ENCODE measurements at regions not wholly inside any gene's neighbourhood (a gene's known extent, or its start where the extent isn't known, plus 50 kb on each side); places are given as distances from the start of the nearest gene placed in this dataset.
"Not testable (repeated sequence)": the region's sequence is repeated elsewhere in the genome, so short reads cannot be mapped to it uniquely, and the experiment has no call there.

- no peak for DNase-seq
These were observed 192.6 kb downstream of the TTC6 start for GRCh38 chr14:37787879-37788494.

DNA sequence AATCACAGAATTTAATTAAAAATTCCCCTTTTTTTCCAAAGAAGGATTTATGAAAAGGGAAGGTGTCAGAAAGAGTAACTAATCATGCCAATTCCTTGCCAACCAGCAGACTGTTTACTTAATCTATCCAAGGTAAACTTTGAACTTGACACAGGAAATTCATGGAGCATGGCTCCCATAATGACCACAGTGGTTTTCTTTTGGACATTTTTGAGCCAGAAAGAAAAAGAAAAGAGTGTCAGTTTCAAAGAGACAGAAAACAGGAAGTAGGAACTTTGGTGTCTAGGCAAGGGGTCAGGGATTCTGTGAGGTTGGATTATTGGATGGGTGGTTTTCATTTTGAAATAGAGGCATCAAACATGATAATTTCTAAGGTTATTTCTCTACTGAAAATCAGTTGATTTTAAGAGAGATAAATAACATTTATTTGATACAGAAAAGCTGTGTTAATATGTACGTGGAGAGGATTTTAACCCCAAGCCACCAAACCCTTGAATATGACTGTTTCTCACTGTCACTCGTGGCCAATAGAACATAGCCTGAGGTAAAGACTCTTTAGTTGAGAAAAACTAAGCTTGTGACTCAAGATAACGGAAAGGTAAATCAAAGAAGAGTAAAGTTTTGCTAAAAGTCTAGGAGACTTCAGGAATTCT is 196.1 kb downstream of the TTC6 start:
- DNase-seq: no peak

- DNase-seq: no peak
These were observed 196.7 kb downstream of the TTC6 start for GRCh38 chr14:37792124-37792523.

DNA sequence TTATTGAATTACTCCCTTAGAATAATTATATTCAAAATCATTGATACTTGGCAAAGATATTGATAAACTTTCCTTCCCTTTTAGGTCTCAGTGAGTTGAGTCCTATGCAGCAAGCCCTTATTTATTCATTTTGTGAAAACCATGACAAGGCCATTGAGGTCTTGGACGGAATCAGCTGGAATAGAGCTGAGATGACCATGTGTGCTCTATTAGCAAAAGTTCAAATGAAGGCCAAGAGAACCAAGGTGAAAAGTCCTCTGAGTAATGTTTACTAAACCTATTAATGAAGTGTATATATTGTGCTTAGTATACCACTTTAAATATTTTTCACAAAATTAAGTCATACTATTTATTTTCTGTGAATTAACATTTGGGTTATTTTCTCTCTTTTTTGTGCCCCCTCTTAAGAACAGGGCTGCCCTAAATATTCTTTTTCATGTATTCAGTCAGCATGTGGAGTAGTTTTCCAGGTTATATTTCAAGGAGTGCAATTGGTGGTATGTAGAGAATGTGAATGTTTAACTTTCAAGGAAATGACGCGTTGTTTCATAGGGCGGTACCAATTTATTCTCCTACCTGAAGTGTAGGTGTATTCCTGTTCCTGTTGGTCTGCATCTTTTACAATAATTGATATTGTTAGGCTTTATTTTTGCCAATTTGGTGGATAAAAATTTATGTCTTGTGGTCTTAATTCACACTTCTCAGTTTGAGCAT is 201.4 kb downstream of the TTC6 start:
- DNase-seq: no peak

DNA sequence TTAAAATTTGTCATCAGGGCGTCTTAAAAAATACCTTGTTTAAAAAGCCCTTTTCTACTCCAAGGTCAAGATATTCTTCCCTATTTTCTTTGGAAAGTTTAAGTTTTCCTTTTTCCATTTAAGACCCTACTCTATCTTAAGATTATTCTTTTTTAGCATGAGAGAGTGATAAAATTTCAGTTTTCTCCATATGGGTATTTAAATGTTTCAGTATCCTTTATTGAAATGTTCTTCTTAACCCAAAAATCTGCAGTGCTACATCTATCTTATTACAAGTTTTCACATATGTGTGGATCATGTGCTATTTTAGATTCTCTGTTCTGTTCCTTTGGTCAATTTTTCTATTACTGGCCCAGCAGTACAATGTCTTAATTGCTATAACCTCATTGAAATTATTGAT is 202.2 kb downstream of the TTC6 start:
- DNase-seq: no peak

DNA sequence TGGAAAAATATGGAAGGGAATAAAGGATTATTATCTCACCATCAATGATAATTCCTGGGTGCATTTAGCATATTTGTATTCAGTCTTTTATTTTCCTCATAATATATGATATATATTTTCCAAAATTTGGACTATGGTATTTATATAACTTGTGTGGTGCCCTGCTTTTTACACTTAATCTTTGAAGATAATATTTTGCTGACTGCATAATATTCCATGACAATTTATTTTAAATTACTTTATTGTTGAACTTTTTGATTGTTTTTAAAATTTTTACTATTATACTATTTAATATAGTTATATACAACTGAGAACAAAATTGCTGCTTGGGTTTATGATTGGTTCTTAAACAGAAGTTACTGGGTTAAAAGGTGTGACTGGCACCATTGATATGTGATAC is 212.3 kb downstream of the TTC6 start:
- DNase-seq: no peak

- DNase-seq: no peak
These were observed 214.8 kb downstream of the TTC6 start for GRCh38 chr14:37810094-37810801.

- DNase-seq: no peak
These were observed 218.3 kb downstream of the TTC6 start for GRCh38 chr14:37813732-37814131.

GRCh38 chr14:37816135-37816534 is 220.7 kb downstream of the TTC6 start:
- no peak for DNase-seq

DNA sequence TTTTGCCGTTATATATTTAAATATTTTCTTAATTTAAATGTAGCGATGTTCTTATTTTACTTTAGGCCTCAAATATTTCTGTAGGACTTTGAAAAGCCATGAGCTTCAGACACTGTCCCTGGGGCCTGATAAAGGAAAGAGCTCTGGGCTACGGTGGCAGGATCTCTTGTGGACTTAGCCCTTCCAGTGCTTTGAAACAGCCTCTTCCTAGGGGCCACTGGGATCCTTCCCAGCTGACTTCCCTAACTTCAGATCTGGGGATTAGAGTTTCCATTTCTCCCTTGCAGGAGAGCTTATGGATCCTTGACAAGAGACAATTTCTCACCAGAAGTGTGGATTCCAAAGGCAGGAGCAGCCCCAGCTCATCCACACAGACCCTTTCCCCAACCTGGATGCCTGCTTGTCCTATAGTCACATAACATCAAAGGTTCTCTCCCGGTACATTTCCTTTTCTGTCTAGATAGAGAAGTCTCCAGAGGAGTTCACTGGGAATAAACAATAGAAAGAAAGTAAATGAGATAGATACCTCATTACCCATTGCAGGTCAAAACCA is 221.4 kb downstream of the TTC6 start:
- DNase-seq: no peak

- DNase-seq: no peak
These were observed 224.0 kb downstream of the TTC6 start for GRCh38 chr14:37819155-37820015.

- not testable (repeated sequence) for DNase-seq
These were observed 225.4 kb downstream of the TTC6 start for GRCh38 chr14:37820810-37821209.

DNA sequence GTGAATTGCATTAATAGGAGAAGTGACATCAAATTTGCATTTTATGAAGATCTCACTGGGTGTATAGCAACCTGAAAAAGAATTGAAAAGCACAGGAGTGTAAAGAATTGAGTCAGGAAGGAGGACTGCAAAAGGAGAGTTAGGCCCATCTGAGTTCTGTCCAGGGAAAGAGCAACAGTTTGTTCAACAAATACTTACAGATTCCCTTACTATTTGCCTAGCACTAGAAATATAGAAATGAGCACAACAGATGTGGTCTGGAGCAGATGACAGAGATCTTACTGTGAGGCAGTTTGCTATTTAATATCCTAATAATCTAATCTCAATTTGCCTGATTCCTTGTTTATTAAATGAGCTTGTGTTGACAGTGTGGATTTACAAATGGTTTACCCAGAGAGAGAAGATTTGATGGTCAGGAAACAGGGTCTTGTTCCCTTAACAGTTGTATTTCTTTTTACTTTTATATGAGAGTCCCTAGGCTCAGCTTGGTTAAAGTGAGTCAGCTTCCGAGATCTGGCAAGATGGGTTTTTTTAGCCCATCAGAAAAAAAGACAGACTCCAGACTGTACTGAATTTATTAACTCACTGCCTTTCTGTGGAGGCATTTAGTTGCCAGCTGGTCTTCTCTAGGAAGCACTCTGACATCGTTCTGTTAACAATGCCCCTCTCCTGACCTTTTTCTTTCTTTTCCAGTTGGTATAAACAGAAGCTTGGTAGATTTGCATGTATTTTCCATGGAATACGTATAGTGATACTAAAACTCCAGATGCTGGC is 229.7 kb downstream of the TTC6 start:
- no peak for DNase-seq

DNA sequence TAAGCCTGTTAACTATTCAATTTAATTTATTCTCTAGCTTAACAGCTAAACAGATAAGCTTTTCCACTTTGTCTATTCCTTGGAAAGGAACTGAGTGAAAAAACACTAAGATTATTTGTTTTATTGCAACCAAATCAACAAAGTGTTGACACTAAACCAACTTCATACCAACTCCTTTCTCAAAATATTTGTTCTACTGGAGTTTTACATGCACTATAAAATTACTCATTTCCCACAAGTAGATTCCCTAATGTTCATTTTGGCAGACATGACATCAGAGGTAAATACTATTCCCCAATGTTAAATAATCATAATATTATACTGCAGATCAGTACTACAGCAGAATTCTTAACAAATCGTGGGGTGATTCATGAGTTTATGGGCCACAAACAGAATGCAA is 231.4 kb downstream of the TTC6 start:
- DNase-seq: no peak

DNA sequence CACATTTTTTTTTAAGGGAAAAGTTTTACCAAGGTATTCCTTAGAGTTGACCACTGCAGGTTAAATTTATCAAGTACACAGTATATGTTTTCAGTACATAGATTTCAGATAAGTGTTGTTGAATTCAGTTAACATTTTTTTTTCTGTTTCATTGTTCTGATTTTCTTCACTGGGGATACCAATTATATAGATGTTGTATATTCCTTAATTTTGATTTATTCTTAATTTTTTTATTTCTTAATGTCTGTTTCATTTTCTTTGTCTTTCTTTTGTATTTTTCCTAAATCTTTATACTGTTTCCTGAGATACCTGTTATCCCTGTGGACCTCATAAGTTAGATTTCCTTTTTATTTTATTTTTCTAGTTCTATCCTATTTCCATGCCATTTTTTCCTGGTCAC is 234.8 kb downstream of the TTC6 start:
- no peak for DNase-seq

DNA sequence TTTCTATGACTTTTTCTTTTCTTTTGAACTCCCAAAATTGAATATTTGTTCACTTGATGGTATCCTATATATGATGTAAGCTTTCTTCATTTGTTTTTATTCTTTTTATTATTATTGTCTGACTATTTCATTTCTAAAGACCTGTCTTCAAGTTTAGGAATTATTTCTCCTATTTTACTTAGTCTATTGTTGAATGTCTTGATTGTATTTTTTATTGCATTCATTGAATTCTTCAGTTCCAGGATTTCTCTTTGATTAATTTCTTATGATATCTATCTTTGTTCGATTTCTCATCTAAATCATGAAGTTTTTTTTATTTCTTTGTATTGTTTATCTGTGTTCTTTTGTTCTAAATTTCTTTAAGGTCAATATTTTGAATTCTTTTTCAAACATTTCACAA is 238.8 kb downstream of the TTC6 start:
- no peak for DNase-seq

- not testable (repeated sequence) for DNase-seq
These were observed 243.3 kb downstream of the TTC6 start for GRCh38 chr14:37838778-37839177.

GRCh38 chr14:37841039-37841438 is 245.6 kb downstream of the TTC6 start:
- not testable (repeated sequence) for DNase-seq

GRCh38 chr14:37842106-37842505 is 246.7 kb downstream of the TTC6 start:
- DNase-seq: no peak

- no peak for DNase-seq
These were observed 248.7 kb downstream of the TTC6 start for GRCh38 chr14:37843954-37844607.

DNA sequence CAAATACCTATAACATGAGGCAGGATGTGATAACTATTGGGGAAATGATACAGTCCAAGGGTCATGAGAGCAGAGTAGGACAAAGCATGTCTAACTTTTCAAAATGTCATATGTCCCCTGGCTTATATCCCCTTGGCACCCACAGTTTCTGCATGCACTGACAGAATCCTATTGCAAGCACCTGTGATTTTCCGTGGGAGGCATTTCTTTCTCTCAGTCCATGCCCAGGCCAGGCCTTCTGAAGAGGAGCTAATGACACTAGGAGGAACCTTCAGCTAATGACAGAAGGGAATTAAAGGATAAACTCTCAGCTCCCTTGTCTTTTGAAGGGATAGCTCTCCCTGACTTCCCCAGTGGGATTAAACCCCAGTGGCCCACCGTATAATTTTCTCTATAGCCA is 249.2 kb downstream of the TTC6 start:
- no peak for DNase-seq

Data from activated CD4-positive, CD25-positive, alpha-beta regulatory T cell treated with anti-CD3 and anti-CD28 coated beads, Interleukin-2, amount 50 U/mL, for 72 hours (primary cell).